CD14-positive monocyte (primary cell): ENCODE measurements at regions not wholly inside any gene's neighbourhood (a gene's known extent, or its start where the extent isn't known, plus 50 kb on each side); places are given as distances from the start of the nearest gene placed in this dataset.

ENCODE experiments used
- DNase-seq, 3 donors: peaks; one replicate each; pipeline ENCODE4 v3.0.0-alpha.2; 2011 to 2022
- H2AFZ ChIP-seq: 2 replicates; pipeline ENCODE4 v1.6.0; 2012; ENCODE audit warnings: mild to moderate bottlenecking, low read depth, low read length, inconsistent platforms; ENCODE audit not compliant: insufficient read depth, poor library complexity, severe bottlenecking
- H3K27ac ChIP-seq, 2 donors: 1 replicate in 1 of 2; 2 replicates in 1 of 2; pipeline ENCODE4 v1.5.1; 2012 to 2013; ENCODE audit warnings: low read length in 2 of 2, control low read depth in 1 of 2, inconsistent platforms in 1 of 2, low read depth in 1 of 2, mild to moderate bottlenecking in 1 of 2
- H3K27me3 ChIP-seq, 2 donors: one replicate each; pipeline versions ENCODE4 v1.6.0 to v1.6.1; 2011 to 2013; ENCODE audit warnings: low read length in 2 of 2; ENCODE audit not compliant: control insufficient read depth in 2 of 2, insufficient read depth in 2 of 2
- H3K36me3 ChIP-seq, 2 donors: replicated peaks in 1 of 2; 1 replicate in 1 of 2; 2 replicates in 1 of 2; pipeline versions ENCODE4 v1.5.1 to v1.6.1; 2012 to 2013; ENCODE audit warnings: low read length in 2 of 2, control low read depth in 1 of 2, inconsistent platforms in 1 of 2, mild to moderate bottlenecking in 1 of 2; ENCODE audit not compliant: insufficient read depth in 2 of 2, control insufficient read depth in 1 of 2
- H3K4me1 ChIP-seq, 2 donors: 1 replicate in 1 of 2; 2 replicates in 1 of 2; pipeline versions ENCODE4 v1.5.1 to v1.6.1; 2012 to 2013; ENCODE audit warnings: low read length in 2 of 2, control low read depth in 1 of 2, inconsistent platforms in 1 of 2, mild to moderate bottlenecking in 1 of 2, moderate library complexity in 1 of 2; ENCODE audit not compliant: insufficient read depth in 2 of 2, control insufficient read depth in 1 of 2
- H3K4me2 ChIP-seq: replicated peaks from 2 replicates; pipeline ENCODE3; 2012; ENCODE audit warnings: low read length, moderate library complexity, mild to moderate bottlenecking; ENCODE audit not compliant: poor library complexity, severe bottlenecking; ENCODE audit errors: extremely low read depth
- H3K4me3 ChIP-seq, 3 experiments: fragments of 200-600 bp in 1 of 3; sonication (generic) in 1 of 3; replicated peaks in 1 of 3; 1 replicate in 2 of 3; 2 replicates in 1 of 3; pipeline ENCODE4 v1.5.1; 2011 to 2013; ENCODE audit warnings: low read length in 3 of 3, mild to moderate bottlenecking in 3 of 3, control low read depth in 2 of 3, low read depth in 2 of 3, inconsistent platforms in 1 of 3, moderate library complexity in 1 of 3
- H3K79me2 ChIP-seq: 2 replicates; pipeline ENCODE4 v1.6.0; 2012; ENCODE audit warnings: mild to moderate bottlenecking, control low read depth, inconsistent platforms, low read length, moderate library complexity; ENCODE audit not compliant: insufficient read depth
- H3K9ac ChIP-seq: 2 replicates; pipeline ENCODE4 v1.6.0; 2017; ENCODE audit warnings: low read length, mild to moderate bottlenecking; ENCODE audit not compliant: insufficient read depth, poor library complexity, severe bottlenecking
- H3K9me3 ChIP-seq, 2 donors: replicated peaks in 1 of 2; 1 replicate in 1 of 2; 2 replicates in 1 of 2; pipeline versions ENCODE4 v1.5.1 to v1.6.1; 2012 to 2013; ENCODE audit warnings: low read length in 2 of 2, control low read depth in 1 of 2; ENCODE audit not compliant: control insufficient read depth in 1 of 2, insufficient read depth in 1 of 2
- H4K20me1 ChIP-seq: 2 replicates; pipeline ENCODE4 v1.6.0; 2012; ENCODE audit warnings: mild to moderate bottlenecking, low read length, control low read depth, moderate library complexity; ENCODE audit not compliant: insufficient read depth
- H3K27ac Mint-ChIP-seq, 7 donors: one replicate each; pipeline ENCODE4 v1.8.0; 2020; ENCODE audit warnings: mild to moderate bottlenecking in 7 of 7, mixed read lengths in 7 of 7, moderate library complexity in 6 of 7, inconsistent platforms in 2 of 7
- H3K27me3 Mint-ChIP-seq, 3 donors: one replicate each; pipeline ENCODE4 v1.8.0; 2021 to 2022; ENCODE audit warnings: low read depth in 3 of 3, mild to moderate bottlenecking in 3 of 3, mixed read lengths in 3 of 3, moderate library complexity in 3 of 3, inconsistent platforms in 1 of 3
- H3K36me3 Mint-ChIP-seq, 2 donors: one replicate each; pipeline ENCODE4 v1.8.0; 2020; ENCODE audit warnings: mixed read lengths in 2 of 2, inconsistent platforms in 1 of 2, mild to moderate bottlenecking in 1 of 2
- H3K4me1 Mint-ChIP-seq: one replicate; pipeline ENCODE4 v1.8.0; 2020; ENCODE audit warnings: mild to moderate bottlenecking, mixed read lengths
- H3K4me3 Mint-ChIP-seq, 2 donors: one replicate each; pipeline ENCODE4 v1.8.0; 2020; ENCODE audit warnings: mild to moderate bottlenecking in 2 of 2, mixed read lengths in 2 of 2, moderate library complexity in 1 of 2
- H3K9me3 Mint-ChIP-seq, 7 donors: one replicate each; pipeline ENCODE4 v1.8.0; 2020 to 2022; ENCODE audit warnings: mixed read lengths in 7 of 7, mild to moderate bottlenecking in 6 of 7, moderate library complexity in 6 of 7, inconsistent platforms in 2 of 7
- CTCF ChIP-seq: fragments of 200-600 bp; IDR thresholded peaks from one replicate; pipeline ENCODE4 v1.8.0; 2022; ENCODE audit warnings: antibody characterized with exemption, mild to moderate bottlenecking
- WGBS: methylation state at CpG from one replicate; pipeline ENCODE4 v1.1.5; 2013; ENCODE audit warnings: missing lambda C conversion rate; ENCODE audit not compliant: insufficient coverage; 5-methylcytosine and 5-hydroxymethylcytosine counted together
- intact Hi-C, 2 donors: fragments of 100-400 bp; cut with micrococcal nuclease; formaldehyde crosslinking; loops; one replicate each; pipeline versions ENCODE4 v1.15.0 to v1.15.1; 2023

GRCh38 chr5:175015028-175015685 is 290.8 kb downstream of the MSX2 start:
- Histone ChIP-seq H3K36me3 (no peaks in the 10 kb centered on the region), H3K4me1 (no peaks in the 10 kb centered on the region), H3K4me2 (no peak overlapping the region), H3K9me3 (no peaks in the 10 kb centered on the region), H2AFZ (no peak overlapping the region), H3K27me3 (no peaks in the 10 kb centered on the region), H3K9ac (no peak overlapping the region), H4K20me1 (no peaks in the 10 kb centered on the region), H3K79me2 (no peaks in the 10 kb centered on the region), H3K4me3 (no peak overlapping the region), H3K27ac (no peak overlapping the region)
- intact Hi-C loops: no loop called here
- Mint-ChIP-seq H3K27ac (no peak overlapping the region), H3K4me3 (no peak overlapping the region), H3K27me3 (peaks cover 0 to 2% (median 0%) of the 10 kb centered on the region in 3 donors), H3K36me3 (no peaks in the 10 kb centered on the region), H3K4me1 (peaks cover 1% of the 10 kb centered on the region), H3K9me3 (peaks cover 0 to 11% (median 0%) of the 10 kb centered on the region in 7 donors)
- 65% methylated on average over 3 of the region's 5 CpGs for WGBS
- TF ChIP-seq CTCF: no peak
- no peak for DNase-seq

GRCh38 chr5:175013251-175013650 is 288.9 kb downstream of the MSX2 start:
- TF ChIP-seq CTCF: no peak
- no peaks in the 10 kb centered on the region for H3K27me3 Mint-ChIP-seq
- intact Hi-C loops: no loop called here

More at GRCh38 chr5:175013251-175013650, 288.9 kb downstream of the MSX2 start:
- no peaks in the 10 kb centered on the region for H3K79me2 ChIP-seq
- no peak overlapping the region for H3K4me3 ChIP-seq
- H3K4me1 ChIP-seq: no peaks in the 10 kb centered on the region
- Mint-ChIP-seq H3K36me3 (no peaks in the 10 kb centered on the region), H3K9me3 (peaks cover 0 to 11% (median 0%) of the 10 kb centered on the region in 7 donors), H3K27ac (no peak overlapping the region), H3K4me1 (peaks cover 1% of the 10 kb centered on the region), H3K4me3 (no peak overlapping the region)
- DNase-seq: no peak
- H3K9ac ChIP-seq: no peak overlapping the region
- H3K27ac ChIP-seq: no peak overlapping the region
- H3K4me2 ChIP-seq: no peak overlapping the region
- H2AFZ ChIP-seq: no peak overlapping the region
- no peaks in the 10 kb centered on the region for H3K9me3 ChIP-seq
- WGBS: 92% methylated on average over 2 of the region's 4 CpGs
- H4K20me1 ChIP-seq: no peaks in the 10 kb centered on the region
- H3K27me3 ChIP-seq: no peaks in the 10 kb centered on the region
- no peaks in the 10 kb centered on the region for H3K36me3 ChIP-seq
